ENCODE measurements at regions not wholly inside any gene's neighbourhood (a gene's known extent, or its start where the extent isn't known, plus 50 kb on each side); places are given as distances from the start of the nearest gene placed in this dataset.

GRCh38 chr21:32132881-32133280 lies 146.0 kb downstream of the MIS18A start:
- no peak for DNase-seq

- no peak for DNase-seq
These were observed 146.4 kb downstream of the MIS18A start for GRCh38 chr21:32132409-32132808.

GRCh38 chr21:32131960-32132359 lies 146.9 kb downstream of the MIS18A start:
- no peak for DNase-seq

GRCh38 chr21:32131164-32131563 lies 147.7 kb downstream of the MIS18A start:
- DNase-seq, result no peak

- DNase-seq, result no peak
These were observed 148.6 kb downstream of the MIS18A start for GRCh38 chr21:32130031-32130891.

DNA sequence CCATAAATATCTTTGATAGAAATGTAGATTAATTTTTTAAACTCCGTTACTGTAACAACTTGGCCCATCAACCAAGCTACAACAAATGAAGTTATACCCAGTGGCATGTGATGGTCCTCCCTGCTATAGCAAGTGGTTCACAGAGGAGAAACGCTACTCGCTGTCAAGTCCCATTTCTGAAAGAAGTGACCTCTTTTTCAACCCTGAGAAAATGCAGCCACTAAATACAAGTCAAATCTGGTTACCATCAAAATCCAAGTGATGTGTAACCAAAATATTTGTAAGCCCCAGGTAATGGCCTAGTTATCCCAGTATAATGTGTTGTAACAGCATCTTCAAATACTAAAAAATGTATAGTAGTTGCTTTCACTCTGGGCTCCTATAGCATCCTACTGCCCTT lies 151.8 kb downstream of the MIS18A start:
- DNase-seq, result no peak

GRCh38 chr21:32122082-32122481 lies 156.8 kb downstream of the MIS18A start:
- no peak for DNase-seq

DNA sequence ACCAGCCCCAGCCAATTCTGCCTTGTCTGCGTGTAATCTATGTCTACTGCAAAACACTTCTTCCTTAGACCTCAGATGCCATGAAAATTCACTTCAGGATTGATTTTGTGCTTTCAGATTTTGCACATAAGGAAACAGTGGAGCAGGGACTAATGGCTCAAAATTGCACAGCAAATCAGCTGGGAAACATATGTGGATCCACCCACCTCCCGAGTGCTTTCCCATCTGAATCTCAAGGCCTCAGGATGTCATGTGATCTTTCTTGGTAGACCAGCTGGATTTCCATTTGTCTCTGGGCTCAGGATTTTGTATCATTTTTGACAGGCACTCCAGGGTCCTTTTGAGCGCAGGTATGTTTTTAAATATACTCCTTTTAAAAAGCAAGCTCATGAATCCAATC lies 158.6 kb downstream of the MIS18A start:
- no peak for DNase-seq

- no peak for DNase-seq
These were observed 159.0 kb downstream of the MIS18A start for GRCh38 chr21:32119811-32120210.

GRCh38 chr21:32119389-32119788 lies 159.5 kb downstream of the MIS18A start:
- DNase-seq, result no peak

- DNase-seq, result no peak
These were observed 164.3 kb downstream of the MIS18A start for GRCh38 chr21:32114419-32115035.

GRCh38 chr21:32113486-32113885 lies 165.4 kb downstream of the MIS18A start:
- DNase-seq, result no peak

GRCh38 chr21:32112195-32112594 lies 166.7 kb downstream of the MIS18A start:
- DNase-seq, result no peak

GRCh38 chr21:32108566-32108965 lies 170.3 kb downstream of the MIS18A start:
- no peak for DNase-seq

DNA sequence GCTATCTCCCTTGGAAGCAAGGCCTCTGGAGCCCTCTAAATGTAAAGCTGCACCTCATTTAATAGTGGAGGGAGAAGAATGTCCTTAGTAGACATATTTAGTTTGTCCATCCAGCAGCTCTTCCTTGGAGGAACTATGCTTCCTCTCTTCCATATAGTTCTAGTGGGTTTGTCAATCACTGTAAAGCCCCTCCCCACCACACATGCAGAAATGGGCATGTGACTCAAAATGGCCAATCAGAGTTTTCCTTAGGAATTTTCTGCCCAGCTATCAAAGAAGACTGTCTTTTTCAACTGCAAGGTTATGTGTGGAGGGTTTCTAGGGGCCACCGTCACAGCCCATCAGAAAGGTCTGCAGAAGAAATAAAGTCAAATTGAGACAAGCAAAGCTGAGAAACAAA lies 175.5 kb downstream of the MIS18A start:
- DNase-seq, result no peak

GRCh38 chr21:32102426-32102825 lies 176.4 kb downstream of the MIS18A start:
- DNase-seq, result no peak

- no peak for DNase-seq
These were observed 177.6 kb downstream of the MIS18A start for GRCh38 chr21:32101277-32101676.

- no peak for DNase-seq
These were observed 178.4 kb downstream of the MIS18A start for GRCh38 chr21:32100423-32100822.

DNA sequence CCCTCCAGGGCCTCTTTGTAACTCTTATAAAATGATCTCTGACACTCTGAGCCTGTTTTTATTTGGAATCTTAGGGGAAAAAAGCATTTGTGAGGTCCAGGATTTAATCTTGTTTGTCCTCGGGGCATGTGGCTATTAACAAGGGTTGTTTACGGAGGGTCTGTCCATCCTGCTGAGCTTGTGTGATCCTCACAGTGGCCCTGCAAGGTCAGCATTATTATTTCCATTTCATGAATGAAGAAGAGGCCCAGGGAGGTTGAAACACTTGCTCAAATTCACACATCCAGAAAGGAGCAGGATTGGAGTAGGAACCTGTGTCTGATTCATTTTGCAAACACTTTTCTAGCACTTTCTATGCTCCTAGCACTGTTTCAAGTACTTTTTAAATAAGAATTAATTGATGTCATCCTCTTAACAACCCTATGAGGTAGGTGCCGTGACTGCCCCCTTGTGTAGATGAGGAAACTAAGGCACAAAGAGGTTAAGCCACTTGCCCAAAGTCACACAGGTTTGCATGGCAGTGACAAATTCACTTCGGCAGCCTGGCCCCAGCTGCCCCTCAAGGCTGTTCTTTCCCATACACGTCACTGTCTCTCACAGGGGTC lies 178.9 kb downstream of the MIS18A start:
- DNase-seq, result no peak

DNA sequence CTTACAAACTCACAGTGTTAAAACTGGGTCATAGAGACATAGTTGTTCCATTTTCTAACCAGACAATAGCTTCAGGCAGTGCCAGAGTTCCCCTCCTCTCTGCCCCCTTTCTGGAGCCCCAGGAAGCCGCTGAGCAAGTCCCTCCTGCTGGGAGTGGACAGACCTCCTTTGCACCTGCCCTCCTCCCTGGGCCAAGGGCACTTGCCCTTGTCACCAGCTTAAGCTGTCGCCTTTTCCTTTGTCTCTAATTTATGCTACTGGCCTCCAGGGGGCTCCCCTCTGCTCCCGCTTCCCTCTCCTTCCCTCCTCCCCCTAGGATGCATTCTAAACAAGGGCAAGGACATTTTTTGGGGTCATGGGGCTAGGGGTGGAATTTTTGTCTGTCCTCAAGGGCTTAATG lies 182.4 kb downstream of the MIS18A start:
- DNase-seq, result peak in 1 of 2 experiments; percentile 16

- DNase-seq, result peak in 1 of 2 experiments; percentile 8
These were observed 184.0 kb downstream of the MIS18A start for GRCh38 chr21:32094804-32095203.

DNA sequence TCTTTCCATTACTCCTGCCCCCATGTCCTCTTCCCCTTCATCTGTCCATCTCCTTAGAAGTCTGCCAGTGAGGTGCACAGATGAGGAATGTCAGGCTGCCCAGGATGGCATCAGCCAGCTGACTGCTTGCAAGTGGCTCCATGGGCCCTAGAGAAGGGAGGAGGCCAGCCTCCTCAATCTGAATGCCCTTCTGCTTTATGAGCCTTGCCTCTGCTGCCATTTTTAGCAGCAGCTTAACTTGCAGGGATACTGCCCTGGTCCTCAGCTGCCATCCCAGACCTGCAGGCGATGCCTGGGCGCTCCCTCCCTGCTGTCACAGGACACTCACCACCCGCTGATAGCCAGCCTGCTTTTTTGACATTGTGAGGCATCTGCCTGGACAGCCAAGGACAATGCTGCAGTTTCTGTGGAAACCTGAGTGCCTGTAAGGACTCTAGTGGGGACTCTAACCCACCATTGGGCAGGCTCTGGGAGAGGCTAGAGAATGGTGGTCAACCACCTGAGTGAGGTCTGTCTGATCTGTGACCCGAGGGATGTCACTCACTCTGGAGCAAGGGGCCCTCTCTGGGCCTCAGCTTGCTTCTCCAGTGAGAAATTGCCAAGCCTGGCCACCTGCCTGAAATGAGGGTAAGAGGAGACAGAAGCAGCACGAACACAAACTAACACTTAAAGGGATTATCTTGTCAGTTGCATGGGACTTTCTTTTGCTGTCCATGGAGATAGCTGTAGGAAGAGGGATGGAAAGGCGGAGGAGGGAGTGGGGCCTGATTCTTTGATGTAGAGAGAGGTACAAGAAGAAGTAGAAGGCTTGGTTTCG lies 185.0 kb downstream of the MIS18A start:
- no peak for DNase-seq

DNA sequence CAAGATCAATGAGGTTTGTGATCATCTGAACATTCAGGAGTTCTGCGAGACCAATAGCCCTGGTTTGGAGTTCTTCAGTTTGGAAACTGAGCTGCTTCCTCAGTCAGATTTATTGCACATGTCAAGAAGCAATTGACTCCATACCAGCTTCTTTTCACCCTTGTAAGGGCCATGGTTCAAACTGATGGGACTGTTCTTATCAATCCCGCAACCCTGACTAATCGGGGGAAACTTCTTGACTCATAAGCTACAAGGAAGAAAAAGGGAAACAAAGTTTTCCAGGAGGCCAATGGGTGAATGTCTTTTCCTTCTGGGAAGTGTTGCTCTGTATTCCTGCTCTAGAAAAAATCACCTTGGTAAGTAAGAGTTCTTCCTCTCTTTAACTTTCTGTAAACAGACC lies 187.9 kb downstream of the MIS18A start:
- DNase-seq, result no peak
